ENCODE measurements at regions not wholly inside any gene's neighbourhood (a gene's known extent, or its start where the extent isn't known, plus 50 kb on each side); places are given as distances from the start of the nearest gene placed in this dataset.
A peak's percentile ranks its signal among the peaks of the same experiment; 100 is the strongest.

DNA sequence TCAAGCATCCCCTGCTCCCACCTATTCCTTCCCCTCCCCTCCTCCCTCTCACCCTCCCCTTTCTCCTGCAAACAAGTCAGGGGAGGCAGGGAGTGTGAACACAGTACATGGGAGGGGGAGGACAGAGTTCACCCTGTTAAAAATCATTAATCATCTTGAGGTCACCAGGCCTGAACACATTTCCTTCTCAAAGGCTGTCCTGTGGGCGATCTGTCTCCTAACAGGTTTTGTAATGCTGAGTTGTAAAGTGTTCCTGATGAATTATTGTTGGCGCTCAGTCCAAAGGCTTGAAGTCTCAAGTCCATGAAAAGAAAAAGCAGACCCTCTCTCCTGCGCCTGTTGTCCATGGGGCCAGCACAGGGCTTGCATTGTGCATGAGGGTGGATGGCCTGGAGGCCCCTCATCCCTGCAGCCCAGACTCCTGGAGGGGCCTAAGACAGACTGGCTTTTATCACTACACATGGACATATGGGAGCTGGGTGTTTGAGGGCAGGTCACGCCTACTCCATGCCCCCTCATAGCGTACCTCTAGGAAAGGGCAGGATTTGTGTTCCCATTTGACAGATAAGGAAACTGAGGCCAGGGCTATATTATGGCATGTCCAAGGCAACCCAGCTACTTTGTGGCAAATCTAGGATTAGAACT, 189.1 kb downstream of the RAB28 start:
- POLR2A ChIA-PET (ENCODE audit: unreplicated experiment), result no interaction called here

DNA sequence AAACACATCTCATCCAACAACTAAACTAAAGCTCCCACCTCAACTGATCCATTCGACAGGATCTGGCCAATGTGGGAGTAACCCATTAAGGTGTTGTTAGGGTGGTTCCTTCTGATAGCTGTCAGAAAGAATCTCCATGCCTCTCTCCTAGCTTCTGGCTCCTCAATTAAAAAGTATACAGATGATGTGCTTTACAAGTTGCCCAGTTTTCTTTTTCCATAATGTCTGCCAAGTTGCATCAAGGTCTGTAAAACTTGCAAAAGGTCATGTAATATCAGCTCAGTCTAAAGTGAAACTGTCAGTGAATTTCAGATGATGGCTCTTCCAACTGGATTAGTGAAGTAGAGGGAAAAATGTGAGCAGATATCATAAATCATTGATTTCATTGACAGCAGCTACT, 191.8 kb downstream of the RAB28 start:
- BruUV-seq (replicated peaks), result no TSS peak
- POLR2A ChIA-PET (ENCODE audit: unreplicated experiment), result no interaction called here
- H3K9ac ChIP-seq (ENCODE audit: low read length), result no peak overlapping the region
- H4K20me1 ChIP-seq (ENCODE audit: low read length), result no peaks in the 10 kb centered on the region
- H3F3A ChIP-seq (ENCODE audit: low read length, unreplicated experiment), result no peaks in the 10 kb centered on the region
- H3K27me3 ChIP-seq (ENCODE audit: low read length), result no peaks in the 10 kb centered on the region
- DNase-seq, result no peak
- no peaks in the 10 kb centered on the region for H3K9me2 ChIP-seq (replicated peaks; ENCODE audit: low read length)
- no peak overlapping the region for H3K4me2 ChIP-seq (ENCODE audit: low read length)
- intact Hi-C loops (cut with micrococcal nuclease), result no loop called here
- no peaks in the 10 kb centered on the region for H3K79me2 ChIP-seq (ENCODE audit: low read length)
- H3K4me1 ChIP-seq (ENCODE audit: insufficient read depth, low read length), result no peaks in the 10 kb centered on the region
- H3K4me3 ChIP-seq (ENCODE audit: low read length), result no peak overlapping the region
- H3K9me3 ChIP-seq (ENCODE audit: low read length), result no peaks in the 10 kb centered on the region
- H2AFZ ChIP-seq (ENCODE audit: low read length), result no peak overlapping the region
- H3K36me3 ChIP-seq (ENCODE audit: low read depth, low read length), result no peaks in the 10 kb centered on the region
- no peak overlapping the region for H3K27ac ChIP-seq (ENCODE audit: low read length)
- no peak for ATAC-seq
- CTCF ChIA-PET, result no interaction called here
- TF ChIP-seq EZH2phosphoT487 (IDR thresholded peaks at IDR 0.05; ENCODE audit: borderline replicate concordance, low read length), result no peak
- TF ChIP-seq, protein P1, sequence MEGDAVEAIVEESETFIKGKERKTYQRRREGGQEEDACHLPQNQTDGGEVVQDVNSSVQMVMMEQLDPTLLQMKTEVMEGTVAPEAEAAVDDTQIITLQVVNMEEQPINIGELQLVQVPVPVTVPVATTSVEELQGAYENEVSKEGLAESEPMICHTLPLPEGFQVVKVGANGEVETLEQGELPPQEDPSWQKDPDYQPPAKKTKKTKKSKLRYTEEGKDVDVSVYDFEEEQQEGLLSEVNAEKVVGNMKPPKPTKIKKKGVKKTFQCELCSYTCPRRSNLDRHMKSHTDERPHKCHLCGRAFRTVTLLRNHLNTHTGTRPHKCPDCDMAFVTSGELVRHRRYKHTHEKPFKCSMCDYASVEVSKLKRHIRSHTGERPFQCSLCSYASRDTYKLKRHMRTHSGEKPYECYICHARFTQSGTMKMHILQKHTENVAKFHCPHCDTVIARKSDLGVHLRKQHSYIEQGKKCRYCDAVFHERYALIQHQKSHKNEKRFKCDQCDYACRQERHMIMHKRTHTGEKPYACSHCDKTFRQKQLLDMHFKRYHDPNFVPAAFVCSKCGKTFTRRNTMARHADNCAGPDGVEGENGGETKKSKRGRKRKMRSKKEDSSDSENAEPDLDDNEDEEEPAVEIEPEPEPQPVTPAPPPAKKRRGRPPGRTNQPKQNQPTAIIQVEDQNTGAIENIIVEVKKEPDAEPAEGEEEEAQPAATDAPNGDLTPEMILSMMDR (conservative IDR thresholded peaks at IDR 0.05; ENCODE audit: low read depth, low read length), result no peak
- no peak for TF ChIP-seq EZH2 (IDR thresholded peaks at IDR 0.05; ENCODE audit: low read length, unreplicated experiment)

More for the DNA sequence above, 189.1 kb downstream of the RAB28 start:
- Histone ChIP-seq H3K27ac (ENCODE audit: low read length) (no peak overlapping the region), H3K27me3 (ENCODE audit: low read length) (no peaks in the 10 kb centered on the region), H3F3A (ENCODE audit: low read length, unreplicated experiment) (no peaks in the 10 kb centered on the region), H3K79me2 (ENCODE audit: low read length) (no peaks in the 10 kb centered on the region), H3K4me1 (ENCODE audit: insufficient read depth, low read length) (no peaks in the 10 kb centered on the region), H3K9ac (ENCODE audit: low read length) (no peak overlapping the region), H2AFZ (ENCODE audit: low read length) (no peak overlapping the region), H3K9me2 (replicated peaks; ENCODE audit: low read length) (no peaks in the 10 kb centered on the region), H3K9me3 (ENCODE audit: low read length) (no peaks in the 10 kb centered on the region), H4K20me1 (ENCODE audit: low read length) (no peaks in the 10 kb centered on the region), H3K36me3 (ENCODE audit: low read depth, low read length) (no peaks in the 10 kb centered on the region), H3K4me2 (ENCODE audit: low read length) (no peak overlapping the region), H3K4me3 (ENCODE audit: low read length) (no peak overlapping the region)
- CTCF ChIA-PET, result no interaction called here
- ATAC-seq (no peak), DNase-seq (peak; percentile 6)
- intact Hi-C loops (cut with micrococcal nuclease), result no loop called here
- no peak for TF ChIP-seq EZH2phosphoT487 (IDR thresholded peaks at IDR 0.05; ENCODE audit: borderline replicate concordance, low read length)
- TF ChIP-seq, protein P1 (conservative IDR thresholded peaks at IDR 0.05; ENCODE audit: low read depth, low read length), result no peak
- no peak for TF ChIP-seq EZH2 (IDR thresholded peaks at IDR 0.05; ENCODE audit: low read length, unreplicated experiment)
- BruUV-seq (replicated peaks), result no TSS peak

DNA sequence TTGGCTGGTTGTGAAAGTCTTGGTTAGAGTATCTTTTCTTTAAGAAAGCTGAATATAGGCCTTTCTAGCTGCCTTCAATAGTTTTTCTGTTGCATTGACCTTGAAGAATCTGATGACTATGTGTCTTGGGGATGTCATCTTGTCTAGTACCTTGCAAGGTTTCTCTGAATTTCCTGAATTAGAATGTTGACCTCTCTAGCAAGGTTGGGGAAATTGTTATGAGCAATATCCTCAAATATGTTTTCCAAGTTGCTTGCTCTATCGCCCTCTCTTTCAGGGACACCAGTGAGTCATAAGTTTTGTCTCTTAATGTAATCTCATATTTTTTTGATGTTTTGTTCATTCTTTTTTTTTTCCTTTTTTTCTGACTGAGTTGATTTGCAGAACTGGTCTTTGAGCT, 194.7 kb downstream of the RAB28 start:
- BruUV-seq (replicated peaks), result no TSS peak
- ATAC-seq, result no peak
- Histone ChIP-seq H3K9me3 (ENCODE audit: low read length) (no peaks in the 10 kb centered on the region), H3K4me2 (ENCODE audit: low read length) (no peak overlapping the region), H3K27me3 (ENCODE audit: low read length) (no peaks in the 10 kb centered on the region), H3K9me2 (replicated peaks; ENCODE audit: low read length) (no peaks in the 10 kb centered on the region), H3K9ac (ENCODE audit: low read length) (no peak overlapping the region), H4K20me1 (ENCODE audit: low read length) (no peaks in the 10 kb centered on the region), H3K27ac (ENCODE audit: low read length) (no peak overlapping the region), H3F3A (ENCODE audit: low read length, unreplicated experiment) (no peaks in the 10 kb centered on the region), H2AFZ (ENCODE audit: low read length) (no peak overlapping the region), H3K79me2 (ENCODE audit: low read length) (no peaks in the 10 kb centered on the region), H3K4me1 (ENCODE audit: insufficient read depth, low read length) (no peaks in the 10 kb centered on the region), H3K36me3 (ENCODE audit: low read depth, low read length) (no peaks in the 10 kb centered on the region), H3K4me3 (ENCODE audit: low read length) (no peak overlapping the region)
- POLR2A ChIA-PET (ENCODE audit: unreplicated experiment), result no interaction called here
- intact Hi-C loops (cut with micrococcal nuclease), result no loop called here
- CTCF ChIA-PET, result no interaction called here
- TF ChIP-seq EZH2phosphoT487 (IDR thresholded peaks at IDR 0.05; ENCODE audit: borderline replicate concordance, low read length) (no peak), EZH2 (IDR thresholded peaks at IDR 0.05; ENCODE audit: low read length, unreplicated experiment) (no peak)
- TF ChIP-seq, protein P1 (conservative IDR thresholded peaks at IDR 0.05; ENCODE audit: low read depth, low read length), result no peak
- peak; percentile 36 for DNase-seq

All from PC-3 (cell line).